Lower leg skin (tissue), 3 donors: ENCODE measurements at regions not wholly inside any gene's neighbourhood (a gene's known extent, or its start where the extent isn't known, plus 50 kb on each side); places are given as distances from the start of the nearest gene placed in this dataset.

Experiments used
- CTCF ChIP-seq, 3 donors: fragments of 450-650 bp; IDR thresholded peaks; one replicate each; pipeline ENCODE4 v1.5.1; 2016; ENCODE audit warnings: antibody characterized with exemption in 3 of 3, mild to moderate bottlenecking in 3 of 3, moderate library complexity in 2 of 3
- POLR2A ChIP-seq, 2 donors: fragments of 450-650 bp; IDR thresholded peaks; one replicate each; pipeline ENCODE4 v1.6.1; 2016 to 2017; ENCODE audit warnings: antibody characterized with exemption in 2 of 2, mild to moderate bottlenecking in 1 of 2, moderate library complexity in 1 of 2

- TF ChIP-seq CTCF (IDR thresholded peaks at IDR 0.05) (no peak), POLR2A (IDR thresholded peaks at IDR 0.05) (no peak)
Measured at GRCh38 chr6:56887086-56887485, 67.8 kb upstream of the BEND6 start.
